GM19372 (cell line): ENCODE measurements at regions not wholly inside any gene's neighbourhood (a gene's known extent, or its start where the extent isn't known, plus 50 kb on each side); places are given as distances from the start of the nearest gene placed in this dataset.

Source experiments
- ATAC-seq: cut with Tn5 transposase; IDR thresholded peaks from one replicate; pipeline ENCODE4 v1.9.1; 2021; ENCODE audit warnings: mild to moderate bottlenecking, low read depth, moderate library complexity; ENCODE audit not compliant: unreplicated experiment

GRCh38 chr4:176969011-176969410 lies 176.3 kb upstream of the VEGFC start:
- ATAC-seq = no peak

DNA sequence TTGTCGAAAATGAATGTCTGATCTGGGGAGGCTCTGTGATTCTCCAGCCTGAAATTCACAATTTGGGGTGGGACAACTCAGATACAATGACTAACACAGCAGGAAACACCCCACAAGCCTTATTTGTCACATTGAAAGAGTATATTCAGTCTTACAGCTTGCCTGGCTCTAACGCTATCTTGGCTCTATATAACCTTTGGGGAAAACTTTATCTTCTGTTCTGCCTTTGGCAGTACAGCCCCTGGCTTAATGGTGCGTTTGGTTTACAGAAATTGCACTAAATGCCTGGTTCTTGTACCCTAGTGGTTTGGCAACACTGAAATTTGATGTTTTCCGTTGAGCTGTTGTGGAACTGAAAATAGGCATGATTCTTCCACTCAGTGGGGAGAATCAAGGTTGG lies 178.1 kb upstream of the VEGFC start:
- ATAC-seq = no peak

DNA sequence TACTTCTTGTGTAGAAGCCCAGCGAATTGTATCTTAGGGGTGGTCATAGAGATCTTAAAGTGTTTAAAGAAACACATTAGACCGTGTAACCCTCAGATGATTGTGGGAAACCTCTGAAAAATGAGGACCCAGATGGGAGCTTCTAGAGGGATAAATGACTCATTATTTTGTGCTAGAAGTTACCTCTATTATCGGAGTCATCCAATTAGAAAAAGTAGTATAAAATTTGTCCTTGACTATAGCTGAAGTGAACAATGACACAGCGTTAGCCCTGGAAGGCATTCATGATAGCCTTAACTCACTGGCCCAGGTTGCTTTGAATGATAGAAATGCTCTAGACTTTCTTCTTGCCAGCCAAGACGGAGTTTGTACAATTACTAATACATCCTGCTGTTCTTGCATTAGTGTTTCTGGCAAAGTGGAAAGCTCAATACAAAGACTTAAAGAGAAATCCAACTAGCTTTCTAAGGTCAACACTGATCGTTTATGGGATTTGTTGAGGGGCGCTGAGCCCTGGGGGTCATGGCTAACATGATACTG lies 178.9 kb upstream of the VEGFC start:
- no peak for ATAC-seq

DNA sequence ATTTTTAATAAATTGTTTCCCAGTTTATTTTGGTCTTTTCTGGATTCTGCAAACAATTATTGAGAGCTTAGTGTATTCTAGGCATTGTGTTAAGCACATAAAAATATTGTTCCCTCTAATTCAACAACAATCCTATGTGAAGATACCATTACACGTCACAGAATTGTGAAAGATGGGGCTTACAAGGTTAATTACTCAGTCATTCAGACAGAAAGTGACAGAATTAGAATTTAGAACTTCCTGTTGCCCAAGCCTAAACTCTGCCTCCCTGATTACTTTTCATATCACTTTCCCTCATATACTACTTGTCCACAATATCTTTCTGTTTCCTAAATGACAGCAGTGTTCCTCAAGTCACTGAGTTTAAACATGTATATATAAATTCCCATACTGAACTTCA lies 186.7 kb upstream of the VEGFC start:
- no peak for ATAC-seq

DNA sequence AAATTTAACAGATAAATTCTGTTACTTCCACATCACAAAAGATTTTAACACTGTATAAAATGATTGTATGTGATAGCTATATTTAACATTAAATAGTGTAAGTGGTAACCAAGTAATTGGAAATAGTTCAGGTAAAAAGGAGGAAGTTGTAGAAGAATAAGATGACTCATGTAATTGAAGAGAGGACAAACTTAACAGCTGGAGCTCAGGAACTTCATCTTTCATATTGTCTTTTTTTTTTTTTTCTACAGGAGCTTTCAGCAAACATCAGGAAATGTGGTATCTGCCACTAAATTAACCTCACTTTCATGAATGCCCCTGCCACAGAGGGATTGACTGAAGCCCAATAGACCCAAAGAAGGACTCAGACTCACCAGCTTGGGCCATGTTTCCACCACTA lies 188.4 kb upstream of the VEGFC start:
- no peak for ATAC-seq

DNA sequence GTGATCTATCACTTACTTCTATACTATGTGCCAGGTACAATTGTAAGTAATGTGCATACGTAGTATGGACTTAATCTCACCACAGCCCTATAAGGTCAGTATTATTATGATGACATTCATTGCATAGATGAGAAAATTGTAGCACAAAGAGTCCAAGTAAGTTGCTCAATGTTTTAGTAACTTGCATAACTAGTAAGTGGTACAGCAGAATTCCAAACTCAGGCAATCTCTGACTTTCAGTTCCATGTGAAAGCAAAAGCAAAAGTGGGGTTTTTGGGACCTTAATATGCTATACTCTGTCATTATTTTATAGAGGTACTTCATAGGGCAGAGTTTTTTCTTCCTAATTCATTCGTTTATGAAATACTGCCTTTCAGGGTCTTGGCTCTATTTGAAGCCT lies 188.8 kb upstream of the VEGFC start:
- no peak for ATAC-seq

- ATAC-seq = no peak
Observed at GRCh38 chr4:176988226-176988625, 195.5 kb upstream of the VEGFC start.

GRCh38 chr4:176989186-176989585 lies 196.5 kb upstream of the VEGFC start:
- ATAC-seq = no peak

- ATAC-seq = no peak
Observed at GRCh38 chr4:176999935-177000543, 207.3 kb upstream of the VEGFC start.

DNA sequence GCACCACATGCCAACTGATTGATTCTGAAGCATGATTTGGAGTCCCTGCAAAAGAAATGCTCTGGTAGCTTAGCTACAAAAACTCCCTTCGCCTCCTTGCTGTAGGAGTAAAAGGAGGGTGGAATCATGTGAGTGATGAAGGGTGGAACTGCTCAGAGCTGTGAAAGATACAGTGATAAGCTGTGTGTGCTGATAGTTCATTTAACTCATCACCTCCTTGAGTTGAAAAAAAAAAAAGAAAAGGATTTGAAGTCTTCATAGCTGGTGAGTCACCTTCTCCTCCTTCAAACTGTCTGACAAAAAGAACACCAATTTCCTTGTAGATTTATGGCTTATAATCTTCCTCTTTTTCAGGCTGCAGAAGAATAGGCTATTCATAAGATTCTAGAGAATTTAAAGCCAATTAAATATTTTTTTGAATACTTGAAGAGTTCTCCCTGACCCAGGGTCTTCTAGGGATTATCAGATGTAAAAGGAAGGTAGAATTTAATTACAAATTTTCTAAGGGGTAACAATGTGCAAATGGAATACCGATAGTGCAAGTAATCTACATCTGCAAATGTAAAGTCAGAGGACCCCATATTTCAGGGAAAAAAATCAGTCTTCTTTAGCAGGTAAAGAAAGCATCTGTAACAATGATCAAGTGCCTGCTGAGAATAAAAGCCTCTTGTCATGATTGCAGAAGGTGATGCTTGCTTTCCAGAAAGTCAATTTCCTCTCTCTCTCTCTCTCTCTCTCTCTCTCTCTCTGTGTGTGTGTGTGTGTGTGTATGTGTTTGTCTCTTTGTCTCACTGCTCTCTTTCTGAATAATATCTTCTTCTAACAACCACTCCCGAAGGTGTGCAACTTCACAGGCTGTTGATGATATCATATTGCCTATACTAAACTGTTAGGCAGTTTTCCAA lies 208.8 kb upstream of the VEGFC start:
- ATAC-seq = no peak

- ATAC-seq = no peak
Observed at GRCh38 chr4:177005674-177006230, 213.0 kb upstream of the VEGFC start.

- no peak for ATAC-seq
Observed at GRCh38 chr4:177006331-177006730, 213.6 kb upstream of the VEGFC start.

- no peak for ATAC-seq
Observed at GRCh38 chr4:177008071-177008835, 215.5 kb upstream of the VEGFC start.

- no peak for ATAC-seq
Observed at GRCh38 chr4:177008836-177009501, 216.2 kb upstream of the VEGFC start.

DNA sequence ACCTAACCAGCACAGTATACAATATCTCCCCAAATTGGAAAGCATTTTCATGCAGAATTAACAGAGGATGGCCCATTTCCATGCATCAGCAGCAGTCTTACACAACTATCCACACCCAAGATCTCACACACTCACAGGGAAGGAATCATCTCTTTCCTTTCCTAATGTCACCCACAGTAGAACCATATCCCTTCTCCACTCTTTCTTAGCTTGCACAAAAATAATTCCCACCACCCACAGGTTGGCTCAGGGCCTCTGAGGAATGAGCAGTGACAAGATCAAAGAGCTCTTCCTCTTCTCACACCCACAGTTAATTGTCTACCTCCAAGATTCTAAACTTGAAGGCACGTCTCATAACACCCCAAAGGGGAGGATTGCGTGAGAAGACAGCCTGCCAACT lies 217.7 kb upstream of the VEGFC start:
- ATAC-seq = no peak

DNA sequence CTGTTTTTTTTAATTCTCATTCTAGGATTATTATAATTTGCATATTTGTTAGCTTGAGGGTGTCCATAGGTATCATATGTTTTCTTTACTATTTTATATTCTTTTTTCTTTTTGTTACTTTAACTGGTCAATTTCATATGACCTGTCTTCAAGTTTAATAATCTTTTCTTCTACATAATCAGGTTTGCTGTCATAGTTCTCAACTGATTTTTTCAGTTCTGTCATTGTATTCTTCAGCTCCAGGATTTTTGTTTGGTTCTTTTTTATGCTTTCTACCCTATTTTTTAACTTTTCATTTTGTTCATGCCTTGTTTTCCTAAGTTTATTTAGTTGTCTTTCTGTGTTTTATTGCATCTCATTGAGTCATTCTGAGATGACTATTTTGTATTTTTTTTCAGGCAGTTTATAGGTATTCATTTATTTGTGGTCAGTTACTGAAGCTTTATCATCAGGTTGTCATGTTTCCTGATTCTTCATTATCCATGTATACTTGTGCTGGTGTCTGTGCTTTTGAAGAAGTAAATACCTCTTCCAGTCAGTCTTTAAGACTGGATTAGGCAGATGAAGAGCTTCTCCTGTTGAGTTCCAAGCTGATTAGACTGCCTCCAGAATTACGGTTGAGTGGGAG lies 220.3 kb upstream of the VEGFC start:
- no peak for ATAC-seq

GRCh38 chr4:177016541-177017141 lies 223.9 kb upstream of the VEGFC start:
- ATAC-seq = no peak

- ATAC-seq = no peak
Observed at GRCh38 chr4:177023951-177024350, 231.2 kb upstream of the VEGFC start.

DNA sequence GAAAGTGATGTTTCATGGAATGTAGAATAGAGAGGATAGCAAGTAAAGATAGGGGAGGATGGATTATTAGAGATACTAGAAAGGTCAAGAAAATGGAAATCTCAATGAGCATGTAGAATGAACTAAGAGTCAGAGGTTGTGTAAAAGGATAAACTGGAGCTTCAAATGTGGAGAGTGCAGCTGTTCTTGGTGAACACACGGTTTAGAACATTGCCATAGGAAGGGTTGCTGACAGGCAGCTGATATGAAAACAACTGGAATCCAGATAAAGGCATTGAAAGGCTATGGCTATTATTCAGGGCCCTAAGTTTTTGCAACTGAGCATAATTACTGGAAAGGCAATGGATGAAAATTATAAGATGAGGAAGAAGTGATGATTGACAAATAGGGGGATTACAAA lies 239.6 kb upstream of the VEGFC start:
- no peak for ATAC-seq
